NCI-H748 (cell line): ENCODE measurements at regions not wholly inside any gene's neighbourhood (a gene's known extent, or its start where the extent isn't known, plus 50 kb on each side); places are given as distances from the start of the nearest gene placed in this dataset.

Source experiments
- DNase-seq: peaks from one replicate; lab custom pipeline; 2025; ENCODE audit not compliant: unreplicated experiment; lab: John Stamatoyannopoulos, UW

DNA sequence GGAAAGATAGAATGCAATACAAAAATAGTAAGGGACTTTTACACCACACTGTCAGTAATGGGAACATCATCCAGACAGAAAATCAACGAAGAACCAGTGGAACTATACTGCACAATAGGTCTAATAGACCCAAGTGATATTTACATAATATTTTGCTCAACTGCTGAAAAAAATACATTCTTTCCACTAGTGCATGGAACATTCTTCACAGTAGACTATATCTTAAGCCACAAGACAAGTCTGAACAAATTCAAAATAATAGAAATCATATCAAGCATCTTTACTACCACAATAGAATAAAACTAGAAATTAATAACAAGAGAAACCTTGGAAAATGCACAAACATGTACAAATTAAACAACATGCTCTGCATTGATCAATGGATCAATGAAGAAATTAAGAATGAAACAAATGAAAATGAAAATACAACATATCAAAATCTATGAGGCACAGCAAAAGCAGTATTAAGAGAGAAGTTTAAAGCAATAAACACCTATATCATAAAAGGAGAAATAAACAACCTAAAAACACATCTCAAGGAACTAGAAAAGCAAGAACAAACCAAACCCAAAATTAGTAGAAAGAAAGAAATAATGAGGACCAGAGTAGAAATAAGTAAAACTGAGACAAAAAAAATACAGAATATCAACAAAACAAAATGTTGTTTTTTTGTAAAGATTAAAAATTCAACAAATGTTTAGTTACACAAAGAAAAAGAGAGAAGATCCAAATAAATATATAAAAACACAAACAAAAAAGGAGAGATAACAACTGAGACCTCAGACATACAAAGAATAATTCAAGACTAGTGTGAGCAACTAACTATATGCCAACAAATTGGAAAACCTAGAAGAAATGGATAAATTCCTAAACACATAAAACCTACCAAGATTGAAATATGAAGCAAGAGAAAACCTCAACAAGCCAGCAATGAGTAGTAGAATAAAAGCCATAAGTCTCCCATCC is 51.5 kb upstream of the ANTXR2 start:
- no peak for DNase-seq
